Activated CD8-positive, alpha-beta memory T cell treated with anti-CD3 and anti-CD28 coated beads for 48 hours (primary cell): ENCODE measurements at regions not wholly inside any gene's neighbourhood (a gene's known extent, or its start where the extent isn't known, plus 50 kb on each side); places are given as distances from the start of the nearest gene placed in this dataset.

Experiments used
- DNase-seq, 3 experiments: peaks; one replicate each; pipeline ENCODE4 v3.0.0-alpha.2; 2020; ENCODE audit warnings: low read depth in 2 of 3, low spot score in 2 of 3

DNA sequence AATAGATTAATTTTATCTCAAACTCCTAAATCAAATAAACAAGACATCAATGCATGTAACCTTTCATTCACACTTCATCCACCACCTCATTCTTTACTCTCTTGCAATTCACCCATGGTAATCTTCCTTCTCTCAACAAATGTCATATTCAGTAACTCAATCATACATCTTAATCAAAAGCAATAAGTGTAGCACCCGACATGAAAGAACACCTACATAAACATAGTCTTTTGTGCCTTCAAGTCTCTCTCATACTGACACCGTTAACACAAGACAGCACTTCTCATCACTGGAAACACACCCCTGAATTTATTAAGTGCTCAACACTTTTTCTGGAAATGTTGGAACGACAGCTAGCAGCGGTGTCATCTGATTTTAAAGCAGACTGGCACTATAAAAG is 225.9 kb downstream of the TTLL7 start:
- no peak for DNase-seq

- no peak for DNase-seq
These were observed 228.6 kb downstream of the TTLL7 start for GRCh38 chr1:83770319-83770661.

- no peak for DNase-seq
These were observed 229.2 kb downstream of the TTLL7 start for GRCh38 chr1:83769594-83770318.

DNA sequence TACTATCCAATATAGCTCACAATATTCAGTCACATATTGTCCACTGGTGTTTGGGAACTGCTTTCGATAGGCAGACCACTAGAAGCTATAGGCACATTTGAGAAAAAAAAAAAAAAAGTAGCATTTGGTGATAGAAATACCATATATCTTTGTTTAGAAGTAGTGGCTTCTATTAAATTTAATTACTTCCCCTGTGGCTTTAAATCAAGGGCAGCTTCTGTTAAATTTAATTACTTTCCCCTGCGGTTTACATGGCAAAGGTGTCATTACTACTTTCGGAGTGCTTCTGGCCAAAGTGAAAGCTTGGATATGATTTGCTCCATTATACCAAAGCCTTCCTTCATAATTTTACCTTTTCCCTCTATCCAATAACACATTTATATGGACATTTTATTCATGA is 229.9 kb downstream of the TTLL7 start:
- no peak for DNase-seq

- DNase-seq: no peak
These were observed 232.7 kb downstream of the TTLL7 start for GRCh38 chr1:83766241-83766691.

- DNase-seq: no peak
These were observed 233.8 kb downstream of the TTLL7 start for GRCh38 chr1:83765125-83765524.

DNA sequence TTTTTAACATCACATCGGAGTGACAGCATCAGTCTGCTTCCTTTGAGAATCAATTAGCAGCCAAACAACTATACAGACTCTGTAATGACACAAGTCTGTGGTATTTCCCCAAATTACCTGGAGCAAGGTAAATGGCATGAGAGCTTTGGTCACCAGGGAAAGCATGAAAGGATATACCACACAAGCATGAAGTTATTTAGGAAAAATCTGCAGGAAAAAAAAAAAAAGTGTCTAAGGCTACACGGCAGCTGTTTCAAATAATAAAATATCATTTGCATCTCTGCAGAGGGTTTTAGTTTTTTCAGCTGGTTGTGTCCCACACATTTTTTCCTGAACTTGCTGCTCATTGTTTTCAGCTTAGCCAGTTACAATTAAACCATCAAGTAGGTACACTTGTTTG is 234.7 kb downstream of the TTLL7 start:
- DNase-seq: no peak

GRCh38 chr1:83763361-83764095 is 235.4 kb downstream of the TTLL7 start:
- no peak for DNase-seq

GRCh38 chr1:83762416-83762815 is 236.5 kb downstream of the TTLL7 start:
- no peak for DNase-seq

GRCh38 chr1:83762039-83762365 is 236.9 kb downstream of the TTLL7 start:
- no peak for DNase-seq

DNA sequence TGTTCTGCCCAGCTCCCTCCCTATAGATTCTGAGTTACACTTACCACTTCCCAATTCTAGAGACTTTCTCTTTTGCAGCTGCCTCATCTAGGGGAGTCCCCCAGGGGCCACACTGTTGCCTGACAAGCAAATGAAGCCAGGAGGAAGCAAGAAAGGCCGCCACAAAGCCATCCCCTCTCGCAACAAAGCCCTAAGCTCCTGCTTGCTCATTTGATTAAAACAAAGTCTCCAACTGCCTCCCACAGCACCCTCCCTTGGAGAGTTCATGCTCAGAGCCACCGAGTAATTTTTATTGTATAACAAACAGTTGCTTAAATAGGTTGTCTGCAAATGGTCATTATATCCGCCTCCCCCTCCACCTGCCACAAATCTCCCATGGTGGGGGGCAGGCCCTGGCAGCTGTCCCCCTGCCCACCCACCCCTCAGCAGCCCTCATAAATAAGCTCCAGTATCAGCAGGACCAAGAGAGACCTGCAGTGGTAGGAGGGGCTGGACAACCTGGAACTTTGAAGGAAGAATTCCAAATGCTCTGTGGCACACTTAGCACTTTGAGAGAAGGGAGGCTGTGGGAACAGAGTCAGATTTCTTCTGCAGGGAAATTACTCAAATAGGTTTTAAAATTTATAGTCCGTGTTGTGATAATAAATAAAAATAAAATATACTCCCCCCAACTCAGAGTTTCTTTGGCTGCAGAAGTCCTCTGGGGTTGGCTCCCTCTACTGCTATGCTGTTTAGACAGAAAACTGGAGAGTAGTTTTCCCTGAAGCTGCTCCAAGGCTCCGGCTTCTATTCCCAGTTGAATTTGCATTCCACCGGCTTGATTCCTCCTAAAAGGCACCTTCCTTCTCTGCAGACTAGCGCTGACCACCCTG is 237.5 kb downstream of the TTLL7 start:
- no peak for DNase-seq

DNA sequence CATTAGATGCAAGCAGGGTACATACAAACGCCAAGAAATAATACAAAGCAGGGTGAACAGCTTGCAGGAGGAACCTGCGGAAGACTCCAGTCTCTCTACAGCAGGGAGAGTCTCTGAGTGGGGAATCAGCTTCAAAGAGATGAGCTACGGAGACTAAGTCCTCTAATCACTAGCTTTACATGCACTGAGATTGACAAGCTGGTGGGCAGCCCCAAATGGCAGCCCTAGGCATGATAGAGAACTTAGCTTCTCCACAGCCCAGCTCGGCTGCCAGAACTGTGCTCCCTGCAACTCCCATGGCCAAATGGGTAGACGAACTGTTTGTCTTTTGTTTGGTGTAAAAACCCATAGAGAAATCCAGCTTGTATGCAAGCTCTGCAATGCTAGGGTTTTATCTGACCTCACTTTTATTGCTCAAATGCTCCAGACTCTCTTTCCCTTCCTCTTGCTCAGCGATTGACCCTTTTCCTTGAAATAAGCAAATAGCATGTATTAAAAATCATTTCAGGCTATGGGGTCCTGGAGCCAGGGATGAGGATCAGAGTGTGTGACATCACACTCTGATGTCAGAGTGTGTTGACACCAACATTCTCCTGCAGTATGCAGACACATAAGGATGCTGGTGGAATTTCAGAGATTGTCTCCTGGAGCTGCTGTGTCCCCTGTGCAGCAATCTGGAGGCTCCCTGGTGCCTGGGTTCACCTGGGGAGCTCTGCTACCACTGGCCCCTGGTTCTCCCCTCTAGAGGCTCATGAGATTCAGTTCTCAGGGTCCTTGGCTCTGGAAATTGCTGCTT is 238.5 kb downstream of the TTLL7 start:
- DNase-seq: no peak

DNA sequence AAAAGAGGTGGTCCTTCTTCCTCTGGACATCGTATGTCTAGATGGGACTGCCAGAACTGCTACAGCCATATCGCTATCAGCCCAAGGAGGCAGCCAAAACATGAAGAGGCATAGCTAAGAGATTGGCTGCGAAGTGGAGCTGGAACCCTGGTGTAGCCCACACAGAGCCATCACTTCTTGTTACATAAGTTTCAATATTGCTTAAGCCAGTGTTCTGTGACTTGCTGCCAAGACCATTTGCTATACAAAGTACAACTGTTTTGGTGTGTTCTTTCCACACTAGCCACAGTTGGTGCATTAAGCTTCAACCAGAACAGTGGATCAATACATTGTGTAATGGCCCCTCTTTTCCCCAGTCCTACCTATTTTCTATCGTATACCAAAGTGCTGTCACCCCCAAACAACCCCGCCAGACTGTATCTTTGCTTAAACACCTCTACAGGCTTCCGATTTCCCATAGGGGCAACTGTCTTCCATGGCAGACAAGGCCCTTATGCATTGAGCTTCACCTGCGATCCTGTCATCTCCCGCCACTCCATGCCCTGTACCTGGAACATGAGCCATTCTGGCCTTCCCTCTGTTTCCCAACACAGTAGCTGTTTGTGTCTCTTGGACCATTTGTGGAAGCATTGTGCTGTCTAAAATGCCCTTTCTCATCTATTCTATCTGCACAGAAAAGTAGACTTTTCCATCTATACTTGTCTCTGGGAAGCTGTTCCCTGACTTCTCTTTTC is 241.8 kb downstream of the TTLL7 start:
- no peak for DNase-seq

- no peak for DNase-seq
These were observed 247.3 kb downstream of the TTLL7 start for GRCh38 chr1:83751602-83752001.

DNA sequence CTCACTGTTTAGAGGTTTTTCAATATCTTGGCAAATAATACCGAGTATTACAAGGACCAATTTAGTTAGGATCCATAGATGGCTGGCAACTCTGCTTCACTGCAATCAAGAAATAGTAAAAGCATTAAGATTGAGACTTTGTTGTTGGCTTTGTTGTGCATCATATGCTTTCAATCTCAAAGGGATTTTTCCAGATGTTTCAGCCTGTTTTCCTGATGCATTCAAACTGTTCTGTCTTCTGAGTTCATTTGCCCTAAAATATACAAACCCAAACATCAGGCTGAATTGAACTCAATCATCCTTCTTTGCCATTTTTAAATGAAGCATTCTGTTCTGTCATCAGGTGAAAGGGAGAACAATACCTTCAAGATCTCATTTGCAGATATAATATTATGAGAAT is 248.7 kb downstream of the TTLL7 start:
- no peak for DNase-seq

- no peak for DNase-seq
These were observed 251.0 kb downstream of the TTLL7 start for GRCh38 chr1:83747853-83748482.

DNA sequence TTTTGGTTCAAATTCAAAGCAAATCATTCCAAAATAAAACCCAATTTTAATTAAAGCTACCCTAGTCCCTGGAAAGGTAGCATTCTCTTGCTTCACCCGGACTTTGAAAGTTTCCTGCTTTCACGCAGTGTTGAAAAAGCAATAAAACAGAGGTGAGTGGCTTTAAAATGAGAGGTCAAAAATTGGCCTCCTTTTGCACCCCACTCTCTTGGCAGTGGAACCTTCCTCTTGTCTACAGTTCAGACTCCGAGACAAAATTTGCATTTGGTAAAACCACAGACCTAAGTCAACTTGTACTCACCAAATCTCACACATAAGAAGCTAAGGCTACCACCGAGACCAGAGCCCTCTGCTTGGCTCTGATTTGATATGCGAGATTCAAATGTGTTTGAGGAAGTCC is 252.7 kb downstream of the TTLL7 start:
- no peak for DNase-seq

DNA sequence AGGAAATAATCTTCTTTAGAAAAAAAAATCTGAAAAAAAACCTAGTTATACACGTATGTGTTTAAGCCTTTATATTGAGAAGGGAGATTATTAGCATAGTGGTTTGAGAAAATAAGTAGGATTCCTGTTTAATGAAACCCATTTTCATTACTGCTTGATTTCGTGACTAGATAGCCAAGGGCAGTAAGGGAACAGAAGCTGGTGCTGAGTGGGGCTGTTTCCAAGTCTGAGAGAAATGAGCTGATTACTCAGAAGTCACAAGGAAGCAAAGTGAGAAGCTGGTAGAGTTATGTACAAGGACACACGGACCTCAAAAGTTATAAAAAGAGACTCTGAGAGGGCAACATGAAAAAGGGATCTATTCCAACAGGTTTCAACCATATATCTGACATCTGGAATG is 256.5 kb downstream of the TTLL7 start:
- no peak for DNase-seq

DNA sequence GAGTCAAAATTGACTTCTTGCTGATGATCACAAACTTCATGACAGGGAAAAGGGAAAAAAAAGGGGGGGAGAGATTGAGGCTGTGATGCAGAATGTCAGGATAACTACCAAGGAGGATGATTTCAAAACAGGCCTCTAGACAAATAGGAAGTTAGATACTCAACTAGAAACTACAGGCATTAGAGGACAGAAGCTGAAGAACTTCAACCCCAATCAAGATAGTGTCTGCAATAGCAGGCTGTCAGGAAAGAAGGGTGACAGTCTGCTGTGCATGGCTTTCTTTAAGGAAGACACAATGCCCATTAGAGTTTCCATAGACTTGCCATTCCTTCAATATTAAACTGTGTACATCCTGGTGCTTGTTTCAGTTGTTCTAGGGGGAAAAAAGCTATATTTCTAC is 257.2 kb downstream of the TTLL7 start:
- DNase-seq: no peak

GRCh38 chr1:83741348-83741747 is 257.6 kb downstream of the TTLL7 start:
- DNase-seq: no peak
